Esophagus (tissue), 2 donors: ENCODE measurements at regions not wholly inside any gene's neighbourhood (a gene's known extent, or its start where the extent isn't known, plus 50 kb on each side); places are given as distances from the start of the nearest gene placed in this dataset.

ENCODE experiments used
- H3K27ac ChIP-seq, 2 donors: one replicate each; pipeline ENCODE4 v1.5.1; 2013; ENCODE audit warnings: low read depth in 2 of 2, mild to moderate bottlenecking in 2 of 2, inconsistent platforms in 1 of 2, low read length in 1 of 2, moderate library complexity in 1 of 2
- H3K27me3 ChIP-seq, 2 donors: one replicate each; pipeline ENCODE4 v1.6.1; 2013; ENCODE audit warnings: low read length in 2 of 2, control low read depth in 1 of 2, mild to moderate bottlenecking in 1 of 2; ENCODE audit not compliant: insufficient read depth in 2 of 2, control insufficient read depth in 1 of 2
- H3K36me3 ChIP-seq, 2 donors: one replicate each; pipeline ENCODE4 v1.6.1; 2013; ENCODE audit warnings: low read length in 1 of 2; ENCODE audit not compliant: control insufficient read depth in 2 of 2, insufficient read depth in 2 of 2
- H3K4me1 ChIP-seq, 2 donors: one replicate each; pipeline ENCODE4 v1.6.1; 2013; ENCODE audit warnings: low read length in 1 of 2; ENCODE audit not compliant: control insufficient read depth in 2 of 2, insufficient read depth in 2 of 2
- H3K4me3 ChIP-seq, 2 donors: one replicate each; pipeline ENCODE4 v1.5.1; 2013; ENCODE audit warnings: low read length in 2 of 2, mild to moderate bottlenecking in 2 of 2, low read depth in 1 of 2, moderate library complexity in 1 of 2
- H3K9me3 ChIP-seq, 2 donors: one replicate each; pipeline ENCODE4 v1.6.1; 2013; ENCODE audit warnings: mild to moderate bottlenecking in 2 of 2, low read depth in 1 of 2, low read length in 1 of 2, moderate library complexity in 1 of 2; ENCODE audit not compliant: control insufficient read depth in 2 of 2, insufficient read depth in 1 of 2
- WGBS, 2 donors: extraction: QIAGEN DNeasy Blood & Tissue Kit; methylation state at CpG; one replicate each; pipeline ENCODE4 v1.1.7; 2013; 5-methylcytosine and 5-hydroxymethylcytosine counted together
- donor health status: healthy with polysubstance abuse.
- donor health status: Bipolar disorder and iron deficiency.

DNA sequence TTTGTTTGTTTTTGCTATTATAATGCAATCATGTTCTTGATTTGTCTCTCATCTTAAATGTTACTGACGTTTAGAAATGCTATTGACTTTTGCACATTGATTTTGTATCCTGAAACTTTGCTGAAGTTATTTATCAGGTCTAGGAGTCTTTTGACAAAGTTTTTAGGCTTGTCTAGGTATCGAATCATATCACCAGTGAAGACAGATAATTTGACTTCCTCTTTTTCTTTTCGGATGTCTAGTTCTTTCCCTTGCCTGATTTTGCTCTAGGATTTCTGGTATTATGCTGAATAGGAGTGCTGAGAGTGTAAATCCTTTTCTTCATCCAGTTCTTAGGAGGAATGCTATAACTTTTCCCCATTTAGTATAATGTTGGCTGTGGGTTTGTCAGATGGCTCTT lies 719.7 kb upstream of the BCHE start:
- Histone ChIP-seq H3K27me3 (no peaks in the 10 kb centered on the region), H3K4me3 (no peak overlapping the region), H3K36me3 (no peaks in the 10 kb centered on the region), H3K4me1 (no peaks in the 10 kb centered on the region), H3K9me3 (no peaks in the 10 kb centered on the region), H3K27ac (no peak overlapping the region)
- 63% methylated on average over 3 of the region's 3 CpGs for WGBS, 2 donors

DNA sequence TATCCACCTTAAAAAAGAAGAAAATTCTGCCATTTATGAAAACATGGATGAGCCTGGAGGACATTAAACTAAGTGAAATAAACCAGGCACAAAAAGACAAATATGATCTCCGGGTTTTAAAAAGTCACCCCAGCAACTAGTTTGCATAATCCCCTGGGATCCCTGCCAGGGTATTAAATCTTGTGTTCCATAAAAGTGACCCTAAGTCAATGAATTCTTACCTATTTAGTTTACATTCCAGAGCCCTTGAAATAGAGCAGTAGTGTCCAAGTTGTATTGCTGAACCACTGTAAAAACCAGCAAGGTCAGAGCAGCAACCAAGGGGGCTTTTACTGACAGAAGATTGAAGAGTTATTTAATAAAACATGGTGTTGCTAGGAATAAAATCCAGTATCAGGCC lies 716.8 kb upstream of the BCHE start:
- 11 to 50% methylated on average over 1 of the region's 1 CpG for WGBS, 2 donors
- H3K4me1 ChIP-seq, result no peaks in the 10 kb centered on the region
- no peak overlapping the region for H3K4me3 ChIP-seq
- H3K27me3 ChIP-seq, result no peaks in the 10 kb centered on the region
- no peaks in the 10 kb centered on the region for H3K9me3 ChIP-seq
- no peaks in the 10 kb centered on the region for H3K36me3 ChIP-seq
- no peak overlapping the region for H3K27ac ChIP-seq

DNA sequence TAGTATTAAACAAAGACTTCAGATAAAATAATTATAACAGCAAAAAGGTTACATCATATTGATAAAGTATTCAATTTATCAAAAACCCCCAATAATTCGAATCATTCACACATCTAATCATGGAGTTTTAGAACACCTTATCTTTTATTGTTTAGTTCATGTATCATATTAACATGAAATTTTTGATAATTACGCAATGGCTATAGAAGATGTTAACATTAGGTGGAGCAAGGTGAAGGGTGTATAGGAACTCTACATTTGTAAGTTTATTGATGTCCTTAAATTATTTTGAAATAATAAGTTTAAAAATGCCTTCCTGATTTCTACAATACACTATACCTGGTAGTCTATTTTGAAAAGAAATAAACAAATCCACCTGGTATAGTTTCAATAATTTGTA lies 696.5 kb upstream of the BCHE start:
- no peaks in the 10 kb centered on the region for H3K36me3 ChIP-seq
- WGBS, 2 donors, result 81 to 83% methylated on average over 2 of the region's 2 CpGs
- no peaks in the 10 kb centered on the region for H3K27me3 ChIP-seq
- H3K4me3 ChIP-seq, result no peak overlapping the region
- peaks cover 3 to 5% of the 10 kb centered on the region in 2 donors for H3K9me3 ChIP-seq
- no peaks in the 10 kb centered on the region for H3K4me1 ChIP-seq
- H3K27ac ChIP-seq, result no peak overlapping the region

DNA sequence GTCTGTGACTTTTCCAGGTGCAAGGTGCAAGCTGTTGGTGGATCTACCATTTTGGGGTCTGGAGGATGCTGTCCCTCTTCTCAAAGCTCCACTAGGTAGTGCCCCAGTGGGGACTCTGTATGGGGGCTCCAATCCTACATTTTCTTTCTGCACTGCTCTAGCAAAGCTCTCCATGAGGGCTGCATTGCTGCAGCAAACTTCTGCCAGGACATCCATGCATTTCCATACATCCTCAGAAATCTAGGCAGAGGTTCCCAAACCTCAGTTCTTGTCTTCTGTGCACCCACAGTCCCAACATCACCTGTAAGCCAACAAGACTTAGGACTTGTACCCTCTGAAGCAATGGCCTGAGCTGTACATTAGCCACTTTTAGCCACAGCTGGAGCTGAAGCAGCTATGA lies 694.5 kb upstream of the BCHE start:
- Histone ChIP-seq H3K4me3 (no peak overlapping the region), H3K27ac (no peak overlapping the region), H3K9me3 (peaks cover 3 to 5% of the 10 kb centered on the region in 2 donors), H3K4me1 (no peaks in the 10 kb centered on the region), H3K36me3 (no peaks in the 10 kb centered on the region), H3K27me3 (no peaks in the 10 kb centered on the region)

DNA sequence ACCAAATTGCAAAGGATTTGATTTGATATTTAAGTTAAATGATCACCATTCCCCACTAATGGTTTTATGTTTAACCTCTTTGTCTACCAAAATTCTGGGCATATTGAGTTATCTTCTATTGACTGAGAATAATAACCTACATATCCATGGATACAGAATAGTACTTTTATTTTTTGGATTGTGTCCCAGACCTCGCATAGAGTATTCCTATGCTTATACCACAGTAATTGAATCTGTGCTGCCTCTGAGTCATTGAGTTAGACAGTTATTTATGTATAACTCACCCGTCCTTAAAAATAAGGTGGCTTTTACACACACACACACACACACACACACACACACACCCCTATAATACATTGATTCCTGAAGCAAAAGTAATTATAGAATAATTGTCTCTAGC lies 690.1 kb upstream of the BCHE start:
- H3K4me1 ChIP-seq, result no peaks in the 10 kb centered on the region
- no peak overlapping the region for H3K27ac ChIP-seq
- H3K9me3 ChIP-seq, result peaks cover 3 to 5% of the 10 kb centered on the region in 2 donors
- H3K4me3 ChIP-seq, result no peak overlapping the region
- no peaks in the 10 kb centered on the region for H3K27me3 ChIP-seq
- WGBS, 2 donors, result 24 to 47% methylated on average over 2 of the region's 2 CpGs
- H3K36me3 ChIP-seq, result no peaks in the 10 kb centered on the region

DNA sequence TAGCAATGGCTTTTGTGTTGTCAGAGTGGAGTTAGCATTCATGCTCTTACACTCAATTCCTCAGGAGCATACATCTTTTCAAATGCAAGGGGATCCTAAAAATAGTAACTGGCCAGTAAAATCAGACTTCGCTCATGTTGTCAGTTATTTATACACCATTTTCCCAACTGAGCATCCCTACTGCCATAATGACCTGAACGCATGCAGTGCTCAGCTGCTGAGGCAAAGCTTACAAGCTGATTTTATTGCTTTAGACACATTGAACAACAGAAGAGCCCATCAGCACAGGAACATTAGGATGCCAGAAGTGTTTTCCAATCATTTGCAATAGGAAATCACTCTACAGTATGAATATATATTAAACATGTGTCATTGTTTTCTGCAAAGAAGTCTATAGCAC lies 689.7 kb upstream of the BCHE start:
- WGBS, 2 donors, result 74 to 86% methylated on average over 2 of the region's 2 CpGs
- Histone ChIP-seq H3K4me1 (no peaks in the 10 kb centered on the region), H3K4me3 (no peak overlapping the region), H3K9me3 (peaks cover 2 to 3% of the 10 kb centered on the region in 2 donors), H3K27ac (no peak overlapping the region), H3K27me3 (no peaks in the 10 kb centered on the region), H3K36me3 (no peaks in the 10 kb centered on the region)

DNA sequence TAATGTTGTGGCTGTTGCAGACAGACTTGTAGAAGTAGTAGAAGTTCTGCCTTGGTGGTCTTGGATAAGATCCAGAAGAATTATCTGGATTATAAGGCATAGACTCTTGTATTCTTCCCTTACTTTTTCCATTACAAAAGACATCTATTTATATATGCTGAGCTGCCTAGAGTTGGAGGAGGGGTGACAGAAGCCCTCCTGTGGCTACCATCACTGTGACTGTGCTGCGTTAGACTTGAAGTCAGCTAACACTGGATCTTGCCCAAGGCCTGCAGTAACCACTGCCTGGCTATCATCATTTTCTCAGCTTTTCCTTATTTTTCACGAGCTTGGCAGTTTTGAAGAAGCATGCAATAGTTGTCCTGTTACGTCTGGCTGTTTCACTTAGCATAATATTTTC lies 684.8 kb upstream of the BCHE start:
- Histone ChIP-seq H3K4me1 (no peaks in the 10 kb centered on the region), H3K27ac (no peak overlapping the region), H3K9me3 (peaks cover 0 to 2% of the 10 kb centered on the region in 2 donors), H3K36me3 (no peaks in the 10 kb centered on the region), H3K4me3 (no peak overlapping the region), H3K27me3 (no peaks in the 10 kb centered on the region)
- WGBS, 2 donors, result 69 to 80% methylated on average over 3 of the region's 3 CpGs

DNA sequence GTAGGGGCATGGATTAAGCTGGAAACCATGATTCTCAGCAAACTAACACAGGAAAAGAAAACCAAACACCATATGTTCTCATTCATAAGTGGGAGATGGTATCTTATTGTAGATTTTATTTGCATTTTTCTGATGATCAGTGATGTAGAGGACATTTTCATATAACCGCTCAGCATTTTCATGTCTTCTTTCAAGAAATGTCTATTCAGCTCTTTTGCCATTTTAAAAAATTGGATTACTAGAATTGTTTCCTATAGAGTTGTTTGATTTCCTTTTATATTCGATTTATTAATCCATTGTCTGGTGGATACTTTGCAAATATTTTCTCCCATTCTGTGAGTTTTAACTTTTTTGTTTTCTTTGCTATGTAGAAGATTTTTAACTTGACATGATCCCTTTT lies 682.2 kb upstream of the BCHE start:
- no peak overlapping the region for H3K4me3 ChIP-seq
- H3K4me1 ChIP-seq, result no peaks in the 10 kb centered on the region
- 76 to 92% methylated on average over 2 of the region's 2 CpGs for whole genome bisulfite sequencing, 2 donors
- H3K36me3 ChIP-seq, result no peaks in the 10 kb centered on the region
- H3K27me3 ChIP-seq, result no peaks in the 10 kb centered on the region
- H3K9me3 ChIP-seq, result peaks cover 0 to 2% of the 10 kb centered on the region in 2 donors
- no peak overlapping the region for H3K27ac ChIP-seq

DNA sequence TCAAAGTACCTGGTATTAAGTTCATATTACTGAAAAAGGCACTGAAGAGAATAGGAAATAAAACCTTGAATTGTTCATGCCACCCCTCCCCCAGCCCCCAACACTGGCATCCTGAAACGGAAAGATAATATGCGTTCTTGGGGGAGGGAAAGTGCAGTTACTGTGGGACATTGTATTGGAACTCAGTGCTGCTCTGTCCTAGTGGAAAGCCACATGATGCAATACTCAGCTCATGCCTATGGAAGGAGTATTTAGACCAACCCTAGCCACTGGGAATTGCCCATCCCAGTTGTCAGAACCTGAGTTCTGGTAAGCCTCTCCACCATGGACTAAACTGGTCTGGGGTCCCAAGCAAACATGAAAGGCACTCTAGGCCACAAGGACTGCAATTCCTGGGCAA lies 680.8 kb upstream of the BCHE start:
- no peaks in the 10 kb centered on the region for H3K4me1 ChIP-seq
- no peaks in the 10 kb centered on the region for H3K36me3 ChIP-seq
- 89 to 93% methylated on average over 2 of the region's 2 CpGs for WGBS, 2 donors
- H3K27me3 ChIP-seq, result no peaks in the 10 kb centered on the region
- H3K9me3 ChIP-seq, result peaks cover 0 to 2% of the 10 kb centered on the region in 2 donors
- H3K27ac ChIP-seq, result no peak overlapping the region
- H3K4me3 ChIP-seq, result no peak overlapping the region

DNA sequence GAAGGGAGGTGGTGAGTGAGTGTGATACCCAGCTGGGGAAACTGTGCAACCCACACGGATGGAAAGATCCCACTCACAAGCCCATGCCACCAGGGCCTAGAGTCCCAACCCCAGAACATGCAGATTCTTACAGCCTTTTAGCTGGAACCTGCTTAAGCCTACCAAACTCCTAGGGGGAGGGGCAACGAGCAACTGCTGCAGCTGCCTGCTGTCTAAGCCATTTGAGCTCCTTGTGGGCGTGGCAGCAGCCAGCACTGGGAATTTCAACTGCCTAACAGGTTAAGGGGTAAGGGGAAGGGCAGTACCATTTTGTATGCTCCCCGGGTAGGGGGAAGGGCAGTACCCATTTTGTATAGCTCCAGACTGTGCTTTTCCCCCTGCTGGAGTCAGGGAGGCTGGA lies 673.2 kb upstream of the BCHE start:
- Histone ChIP-seq H3K9me3 (peaks cover 0 to 10% of the 10 kb centered on the region in 2 donors), H3K4me1 (no peaks in the 10 kb centered on the region), H3K36me3 (no peaks in the 10 kb centered on the region), H3K27ac (no peak overlapping the region), H3K27me3 (no peaks in the 10 kb centered on the region), H3K4me3 (no peak overlapping the region)
- WGBS, 2 donors, result 56 to 63% methylated on average over 4 of the region's 4 CpGs
